Astrocyte of the cerebellum (primary cell): ENCODE measurements at regions not wholly inside any gene's neighbourhood (a gene's known extent, or its start where the extent isn't known, plus 50 kb on each side); places are given as distances from the start of the nearest gene placed in this dataset.
"Not testable (repeated sequence)": the region's sequence is repeated elsewhere in the genome, so short reads cannot be mapped to it uniquely, and the experiment has no call there.

Experiments used
- DNase-seq: peaks from one replicate; pipeline ENCODE4 v3.0.0-alpha.2; 2011; ENCODE audit warnings: low read depth
- H3K4me3 ChIP-seq: 2 replicates; pipeline ENCODE4 v1.5.1; 2011; ENCODE audit warnings: mild to moderate bottlenecking, low read depth, low read length, moderate library complexity
- in situ Hi-C: cut with HindIII; loops from 2 replicates; pipeline ENCODE4 v1.10.0; 2017; ENCODE audit warnings: low sequenced_read_pairs
- TF ChIP-seq, protein P1 (sequence below): IDR thresholded peaks from 2 replicates; pipeline ENCODE4 v1.5.1; 2012; ENCODE audit warnings: low read length, low read depth, moderate library complexity, mild to moderate bottlenecking; ENCODE audit errors: missing control alignments

DNA sequence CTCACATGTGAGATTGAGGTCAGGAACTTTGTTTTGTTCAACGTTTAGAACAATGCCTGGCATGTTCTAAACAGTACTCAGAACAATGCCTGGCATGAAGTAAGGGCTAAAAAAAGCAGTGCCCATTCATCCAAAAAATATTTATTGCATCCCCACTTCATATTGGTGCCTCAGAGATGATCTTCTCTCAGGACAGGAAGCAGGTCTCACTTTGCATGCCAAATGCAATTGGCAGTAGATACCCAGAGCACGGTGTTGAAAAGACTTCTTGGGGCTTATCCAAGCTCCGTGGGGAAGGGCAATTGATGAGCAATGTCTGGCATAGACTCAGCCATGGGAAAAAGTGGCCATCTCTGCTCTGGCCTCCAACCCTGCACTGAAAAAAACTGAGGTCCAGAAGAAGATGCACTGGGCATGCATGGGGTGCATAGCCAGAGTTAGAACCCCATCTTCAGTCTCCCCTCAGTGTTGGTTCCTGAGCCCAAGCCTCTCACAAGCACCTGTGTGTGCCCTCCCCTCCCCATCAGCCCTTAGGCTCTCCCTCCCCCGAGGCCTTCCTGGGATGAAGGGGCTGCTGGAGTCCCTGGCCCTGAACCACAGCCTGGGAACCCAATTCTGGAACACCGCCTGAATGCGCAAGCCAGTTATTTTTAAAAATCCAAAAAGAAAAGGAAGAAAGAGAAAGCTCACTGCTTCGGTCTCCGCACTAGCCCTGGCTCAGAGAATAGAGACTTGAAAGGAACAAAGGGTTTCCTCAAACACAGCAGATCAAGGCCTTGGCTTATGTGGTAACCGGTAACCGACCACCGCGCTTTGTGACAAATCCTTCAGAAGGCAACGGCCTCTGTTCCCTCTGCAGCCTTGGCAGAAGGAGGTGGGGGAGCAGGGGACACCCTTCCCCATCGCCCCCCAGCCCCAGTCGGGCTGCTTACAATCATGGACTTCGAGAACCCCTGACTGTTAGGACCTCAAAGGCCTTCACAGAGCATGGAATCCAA is 78.5 kb upstream of the SIRPA start:
- no peak overlapping the region for H3K4me3 ChIP-seq
- TF ChIP-seq, protein P1, sequence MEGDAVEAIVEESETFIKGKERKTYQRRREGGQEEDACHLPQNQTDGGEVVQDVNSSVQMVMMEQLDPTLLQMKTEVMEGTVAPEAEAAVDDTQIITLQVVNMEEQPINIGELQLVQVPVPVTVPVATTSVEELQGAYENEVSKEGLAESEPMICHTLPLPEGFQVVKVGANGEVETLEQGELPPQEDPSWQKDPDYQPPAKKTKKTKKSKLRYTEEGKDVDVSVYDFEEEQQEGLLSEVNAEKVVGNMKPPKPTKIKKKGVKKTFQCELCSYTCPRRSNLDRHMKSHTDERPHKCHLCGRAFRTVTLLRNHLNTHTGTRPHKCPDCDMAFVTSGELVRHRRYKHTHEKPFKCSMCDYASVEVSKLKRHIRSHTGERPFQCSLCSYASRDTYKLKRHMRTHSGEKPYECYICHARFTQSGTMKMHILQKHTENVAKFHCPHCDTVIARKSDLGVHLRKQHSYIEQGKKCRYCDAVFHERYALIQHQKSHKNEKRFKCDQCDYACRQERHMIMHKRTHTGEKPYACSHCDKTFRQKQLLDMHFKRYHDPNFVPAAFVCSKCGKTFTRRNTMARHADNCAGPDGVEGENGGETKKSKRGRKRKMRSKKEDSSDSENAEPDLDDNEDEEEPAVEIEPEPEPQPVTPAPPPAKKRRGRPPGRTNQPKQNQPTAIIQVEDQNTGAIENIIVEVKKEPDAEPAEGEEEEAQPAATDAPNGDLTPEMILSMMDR, result no peak
- DNase-seq, result no peak
- in situ Hi-C loops, result loop anchor here (5.0 kb wide), 1 partner anchor 36 kb away; no protein-coding TSS in a partner anchor

DNA sequence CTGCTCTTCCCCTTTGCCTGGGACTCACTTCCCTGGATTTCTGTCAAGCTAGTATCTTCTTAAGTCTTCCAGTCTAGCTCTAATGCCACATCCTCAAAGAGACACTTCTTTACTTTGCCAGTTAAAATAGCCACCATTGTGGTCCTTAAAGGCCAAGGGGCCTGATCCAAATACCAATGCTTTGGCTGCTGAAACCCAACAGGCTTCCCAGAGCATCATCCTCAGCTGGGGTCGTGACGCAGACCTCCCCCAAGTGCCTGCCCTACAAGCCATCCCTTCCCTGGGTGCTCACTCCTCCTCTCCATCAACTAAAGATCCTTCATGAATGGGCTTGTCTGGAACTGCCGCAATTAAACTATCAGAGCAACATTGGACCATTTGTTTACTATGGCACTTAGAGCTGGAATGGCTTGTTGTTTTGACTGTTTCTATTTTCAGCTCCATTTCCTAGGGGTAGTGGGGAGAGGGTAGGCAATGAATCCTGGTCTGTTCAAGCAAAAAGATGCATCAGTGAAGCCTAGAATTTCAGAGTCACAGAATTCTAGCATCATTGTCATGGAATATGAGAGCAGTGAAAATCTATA is 79.6 kb upstream of the SIRPA start:
- no peak for DNase-seq
- TF ChIP-seq, protein P1, result no peak
- in situ Hi-C loops, result loop anchor here (5.0 kb wide), 1 partner anchor 37 kb away; no protein-coding TSS in a partner anchor

DNA sequence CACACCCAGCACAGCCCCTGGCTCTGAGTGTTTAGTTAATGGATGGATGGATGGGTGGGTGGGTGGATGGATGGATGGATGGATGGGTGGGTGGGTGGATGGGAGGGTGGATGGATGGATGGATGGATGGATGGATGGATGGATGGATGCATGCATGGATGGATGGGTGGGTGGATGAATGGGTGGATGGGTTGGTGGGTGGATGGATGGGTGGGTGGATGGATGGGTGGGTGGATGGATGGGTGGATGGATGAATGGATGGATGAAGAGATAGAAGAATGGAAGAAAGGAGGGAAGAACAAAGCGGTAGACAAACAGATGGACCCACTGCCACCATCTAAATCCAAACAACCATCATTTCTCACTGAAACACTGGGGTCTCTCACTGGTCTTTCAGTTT is 80.3 kb upstream of the SIRPA start:
- in situ Hi-C loops, result loop anchor here (5.0 kb wide), 1 partner anchor 37 kb away; no protein-coding TSS in a partner anchor
- not testable (repeated sequence) for H3K4me3 ChIP-seq, DNase-seq

More for the DNA sequence above, 79.6 kb upstream of the SIRPA start:
- H3K4me3 ChIP-seq, result no peak overlapping the region

DNA sequence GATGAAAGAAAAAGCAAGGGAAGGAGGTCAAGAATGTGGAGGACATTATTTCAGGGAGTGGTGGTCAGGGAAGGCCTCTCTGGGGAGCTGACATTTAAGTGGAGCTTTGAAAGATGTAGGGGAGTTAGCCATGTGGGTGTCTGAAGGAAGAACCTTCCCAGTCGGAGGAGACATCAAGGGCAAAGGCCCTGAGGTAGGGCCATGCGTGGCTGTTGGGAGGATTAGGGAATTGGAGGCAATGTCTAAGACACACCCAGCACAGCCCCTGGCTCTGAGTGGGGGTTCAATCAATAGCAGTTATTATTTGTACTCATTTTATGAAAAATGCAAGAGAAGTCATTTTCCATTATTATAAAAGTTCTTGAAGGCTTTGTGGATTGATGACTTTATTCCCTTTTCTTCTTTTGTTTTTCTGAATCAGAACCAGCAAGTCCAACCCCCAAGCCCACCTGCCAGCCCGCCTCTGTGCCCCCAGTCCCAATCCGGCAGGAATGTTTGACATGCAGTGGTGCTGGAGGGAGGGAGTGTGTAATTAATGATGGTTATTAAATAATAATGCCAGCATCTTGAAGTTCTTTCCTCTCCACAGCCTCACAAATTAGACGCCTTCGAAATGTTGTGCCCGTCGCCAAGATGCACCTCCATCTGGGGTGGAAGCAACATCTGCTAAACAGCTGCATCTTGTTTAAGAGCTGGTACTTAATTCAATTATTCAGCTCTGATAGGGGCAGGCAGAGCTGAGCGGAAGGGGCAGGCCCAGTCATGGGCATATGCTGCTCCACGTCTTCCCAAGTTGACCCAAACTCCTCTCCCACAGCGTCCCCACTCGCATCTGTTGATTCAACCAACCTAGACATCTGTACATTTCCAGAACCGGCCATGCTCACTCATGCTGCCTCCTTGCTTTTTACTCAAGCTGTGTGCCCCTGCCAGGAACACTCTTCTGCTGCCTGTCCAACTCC is 81.3 kb upstream of the SIRPA start:
- no peak for DNase-seq
- in situ Hi-C loops, result no loop called here
- H3K4me3 ChIP-seq, result no peak overlapping the region
- TF ChIP-seq, protein P1, result no peak

DNA sequence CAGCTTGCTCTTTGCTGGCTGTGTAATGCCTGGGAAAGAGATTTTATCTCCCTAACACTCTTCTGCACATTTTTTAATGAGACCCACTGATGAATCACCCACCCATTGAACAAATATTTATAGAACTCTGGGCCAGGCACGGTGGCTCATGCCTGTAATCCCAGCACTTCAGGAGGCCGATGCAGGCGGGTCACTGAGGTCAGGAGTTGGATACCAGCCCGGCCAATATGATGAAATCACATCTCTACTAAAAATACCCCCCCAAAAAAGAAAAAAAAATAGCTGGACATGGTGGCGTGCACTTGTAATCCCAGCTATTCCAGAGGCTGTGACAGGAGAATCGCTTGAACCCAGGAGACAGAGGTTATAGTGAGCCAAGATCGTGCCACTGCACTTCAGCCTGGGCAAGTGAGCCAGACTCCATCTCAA is 82.1 kb upstream of the SIRPA start:
- in situ Hi-C loops, result no loop called here
- TF ChIP-seq, protein P1, result no peak
- H3K4me3 ChIP-seq, result no peak overlapping the region
- DNase-seq, result peak; percentile 49

DNA sequence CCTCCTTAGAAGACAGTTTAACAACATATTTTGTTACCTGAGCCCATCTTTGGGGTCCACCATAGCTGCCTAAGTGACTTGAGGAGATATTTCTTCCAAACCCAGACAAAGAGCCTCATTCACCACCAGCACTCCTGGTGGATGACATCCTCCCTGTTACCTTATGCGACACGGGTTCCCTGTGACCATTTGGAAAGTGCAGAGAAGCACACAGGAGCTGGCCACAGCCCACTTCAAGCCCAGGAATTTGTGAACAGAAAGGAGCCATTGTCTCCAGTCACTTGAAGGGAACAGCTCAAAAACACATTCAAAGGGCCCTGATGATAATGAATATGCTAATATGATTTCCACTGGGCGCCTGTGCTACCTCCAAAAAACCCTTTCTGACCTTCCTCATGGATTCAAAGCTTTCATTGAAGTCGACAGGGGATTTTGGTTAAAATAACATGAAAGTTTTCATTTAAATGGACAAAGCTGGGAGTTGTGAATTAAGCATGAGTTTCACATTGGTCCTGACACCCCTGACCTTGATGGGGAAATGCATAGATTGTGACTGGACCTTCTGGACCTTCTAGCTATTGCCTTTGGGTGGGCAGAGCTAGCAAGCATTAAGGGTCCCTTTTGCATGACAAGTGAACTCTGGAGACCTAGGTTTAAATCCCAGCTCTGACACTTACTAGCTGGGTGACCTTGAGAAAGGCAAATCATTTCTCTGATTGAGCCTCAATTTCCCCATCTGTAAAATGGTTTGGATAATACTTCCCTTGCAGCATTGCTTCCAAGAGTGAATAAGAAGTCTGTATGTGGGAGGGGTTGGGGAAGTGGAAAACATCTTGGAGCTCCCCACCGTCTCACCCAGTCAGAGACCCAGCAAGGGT is 83.3 kb upstream of the SIRPA start:
- TF ChIP-seq, protein P1, result no peak
- no peak for DNase-seq
- in situ Hi-C loops, result no loop called here
- H3K4me3 ChIP-seq, result no peak overlapping the region
